ENCODE measurements at regions not wholly inside any gene's neighbourhood (a gene's known extent, or its start where the extent isn't known, plus 50 kb on each side); places are given as distances from the start of the nearest gene placed in this dataset.

- no TSS peak for BruUV-seq (replicated peaks)
Measured at GRCh38 chr13:73661687-73662425, 472.3 kb downstream of the KLF12 start.

More at GRCh38 chr13:73661687-73662425, 472.3 kb downstream of the KLF12 start:
- Histone ChIP-seq H4K20me1 (ENCODE audit: insufficient read depth, low read length) (no peaks in the 10 kb centered on the region), H3K4me1 (ENCODE audit: control insufficient read depth, insufficient read depth, low read length) (no peaks in the 10 kb centered on the region), H3K4ac (ENCODE audit: low read depth, low read length) (no peak overlapping the region), H3K18ac (ENCODE audit: low read depth, low read length) (no peak overlapping the region), H4K5ac (ENCODE audit: low read depth, low read length) (no peak overlapping the region), H3K14ac (replicated peaks; ENCODE audit: low read depth, low read length) (no peak overlapping the region), H4K8ac (ENCODE audit: low read depth in 2 of 2, low read length in 2 of 2) (no peak overlapping the region), H3K9ac (ENCODE audit: low read depth, low read length) (no peak overlapping the region), H3K36me3 (ENCODE audit: control insufficient read depth, insufficient read depth, low read length) (no peaks in the 10 kb centered on the region), H3K4me3 (ENCODE audit: insufficient read depth, low read depth, low read length) (no peak overlapping the region), H3K4me2 (ENCODE audit: low read depth, low read length) (no peak overlapping the region), H3K23ac (ENCODE audit: low read depth, low read length) (no peak overlapping the region), H3K56ac (ENCODE audit: extremely low read depth, insufficient read depth, low read length) (no peak overlapping the region), H2BK120ac (ENCODE audit: low read depth, low read length) (no peak overlapping the region), H3K9me3 (ENCODE audit: control insufficient read depth, insufficient read depth, low read length) (peaks cover 1% of the 10 kb centered on the region; the same call in 1 of the 2 replicates), H2AFZ (replicated peaks; ENCODE audit: low read length, poor library complexity) (no peak overlapping the region), H2BK15ac (ENCODE audit: low read depth, low read length) (no peak overlapping the region), H3K27me3 (ENCODE audit: control insufficient read depth, insufficient read depth, low read length) (no peaks in the 10 kb centered on the region), H3K79me1 (ENCODE audit: low read depth in 1 of 2, low read length in 2 of 2) (no peaks in the 10 kb centered on the region), H2BK5ac (ENCODE audit: low read depth, low read length, poor library complexity, severe bottlenecking) (no peak overlapping the region), H3K9me1 (ENCODE audit: insufficient read depth, low read length) (no peaks in the 10 kb centered on the region), H2AK5ac (ENCODE audit: low read depth, low read length) (no peak overlapping the region), H4K91ac (ENCODE audit: insufficient read depth, low read depth, low read length) (no peak overlapping the region), H2BK20ac (ENCODE audit: low read depth, low read length) (no peak overlapping the region), H3K27ac (ENCODE audit: insufficient read depth, low read length) (no peak overlapping the region), H2AK9ac (replicated peaks; ENCODE audit: low read depth, low read length, poor library complexity) (no peak overlapping the region)
- 87% methylated on average over 4 of the region's 19 CpGs; no CpG with 5 or more reads in 1 of the 2 experiments for WGBS, 2 experiments (ENCODE audit: extremely low coverage in 2 of 2, insufficient read length in 1 of 2)
- TF ChIP-seq SMC3 (IDR thresholded peaks at IDR 0.05; ENCODE audit: low read depth, low read length) = no peak
- TF ChIP-seq RFX5 (IDR thresholded peaks at IDR 0.05; ENCODE audit: low read depth, low read length) = no peak
- no peak for TF ChIP-seq CHD1 (IDR thresholded peaks at IDR 0.05; ENCODE audit: low read depth, low read length)
- TF ChIP-seq RCOR1 (IDR thresholded peaks at IDR 0.05; ENCODE audit: insufficient replicate concordance, low read length) = no peak
- TF ChIP-seq, protein P1, sequence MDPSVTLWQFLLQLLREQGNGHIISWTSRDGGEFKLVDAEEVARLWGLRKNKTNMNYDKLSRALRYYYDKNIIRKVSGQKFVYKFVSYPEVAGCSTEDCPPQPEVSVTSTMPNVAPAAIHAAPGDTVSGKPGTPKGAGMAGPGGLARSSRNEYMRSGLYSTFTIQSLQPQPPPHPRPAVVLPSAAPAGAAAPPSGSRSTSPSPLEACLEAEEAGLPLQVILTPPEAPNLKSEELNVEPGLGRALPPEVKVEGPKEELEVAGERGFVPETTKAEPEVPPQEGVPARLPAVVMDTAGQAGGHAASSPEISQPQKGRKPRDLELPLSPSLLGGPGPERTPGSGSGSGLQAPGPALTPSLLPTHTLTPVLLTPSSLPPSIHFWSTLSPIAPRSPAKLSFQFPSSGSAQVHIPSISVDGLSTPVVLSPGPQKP (IDR thresholded peaks at IDR 0.05; ENCODE audit: borderline replicate concordance, low read depth, low read length) = no peak
- TF ChIP-seq CEBPB (IDR thresholded peaks at IDR 0.05; ENCODE audit: low read depth, low read length) = no peak
- no peak for TF ChIP-seq BHLHE40 (IDR thresholded peaks at IDR 0.05; ENCODE audit: low read depth, low read length)
- TF ChIP-seq MAZ (IDR thresholded peaks at IDR 0.05; ENCODE audit: borderline replicate concordance, low read depth, low read length) = no peak
- TF ChIP-seq, protein P2, sequence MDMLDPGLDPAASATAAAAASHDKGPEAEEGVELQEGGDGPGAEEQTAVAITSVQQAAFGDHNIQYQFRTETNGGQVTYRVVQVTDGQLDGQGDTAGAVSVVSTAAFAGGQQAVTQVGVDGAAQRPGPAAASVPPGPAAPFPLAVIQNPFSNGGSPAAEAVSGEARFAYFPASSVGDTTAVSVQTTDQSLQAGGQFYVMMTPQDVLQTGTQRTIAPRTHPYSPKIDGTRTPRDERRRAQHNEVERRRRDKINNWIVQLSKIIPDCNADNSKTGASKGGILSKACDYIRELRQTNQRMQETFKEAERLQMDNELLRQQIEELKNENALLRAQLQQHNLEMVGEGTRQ (IDR thresholded peaks at IDR 0.05; ENCODE audit: low read depth, low read length) = no peak
- TF ChIP-seq FOS (IDR thresholded peaks at IDR 0.05; ENCODE audit: low read depth, low read length) = no peak
- no peak for TF ChIP-seq MAFK (IDR thresholded peaks at IDR 0.05; ENCODE audit: low read depth, low read length)
- CTCF ChIA-PET = no interaction called here
- dilution Hi-C loops (cut with HindIII; ENCODE audit: low sequenced_read_pairs, unreplicated experiment) (no loop called here), intact Hi-C loops (cut with micrococcal nuclease) (no loop called here), in situ Hi-C loops (cut with MboI; ENCODE audit: low sequenced_read_pairs) (no loop called here)
- DNase-seq (no peak), ATAC-seq (ENCODE audit: low read depth) (no peak)
- POLR2A ChIA-PET (ENCODE audit: unreplicated experiment) = no interaction called here
